Natural killer cell treated with Interleukin-12 subunit alpha and Interleukin-12 subunit beta and Interleukin-15 and Interleukin-18, amount 100 ng/mL, for 72 hours (primary cell): ENCODE measurements at regions not wholly inside any gene's neighbourhood (a gene's known extent, or its start where the extent isn't known, plus 50 kb on each side); places are given as distances from the start of the nearest gene placed in this dataset.
"Not testable (repeated sequence)": the region's sequence is repeated elsewhere in the genome, so short reads cannot be mapped to it uniquely, and the experiment has no call there.

Experiments used
- ATAC-seq, 2 donors: fragments of 150-1000 bp; cut with Tn5 transposase in 1 of 2; sonication (Bioruptor Pico), chemical (Tn5 transposase) in 1 of 2; 2 replicates each; pipeline ENCODE4 v1.10.0; 2021
- DNase-seq: peaks from one replicate; pipeline ENCODE4 v3.0.0; 2022; ENCODE audit warnings: low spot score
- H3K27ac Mint-ChIP-seq, 2 donors: 1 replicate in 1 of 2; 2 replicates in 1 of 2; pipeline ENCODE4 v1.8.0; 2022; ENCODE audit warnings: mixed read lengths in 2 of 2, mild to moderate bottlenecking in 1 of 2, moderate library complexity in 1 of 2
- H3K27me3 Mint-ChIP-seq, 2 donors: 1 replicate in 1 of 2; 2 replicates in 1 of 2; pipeline ENCODE4 v1.8.0; 2022; ENCODE audit warnings: mixed read lengths in 2 of 2
- H3K36me3 Mint-ChIP-seq: one replicate; pipeline ENCODE4 v1.8.0; 2022; ENCODE audit warnings: mixed read lengths
- H3K4me1 Mint-ChIP-seq, 2 donors: 1 replicate in 1 of 2; 2 replicates in 1 of 2; pipeline ENCODE4 v1.8.0; 2022; ENCODE audit warnings: low read depth in 2 of 2, mixed read lengths in 2 of 2, mild to moderate bottlenecking in 1 of 2
- H3K4me3 Mint-ChIP-seq: one replicate; pipeline ENCODE4 v1.8.0; 2022; ENCODE audit warnings: mixed read lengths
- H3K9me3 Mint-ChIP-seq: 2 replicates; pipeline ENCODE4 v1.8.0; 2022; ENCODE audit warnings: mixed read lengths

DNA sequence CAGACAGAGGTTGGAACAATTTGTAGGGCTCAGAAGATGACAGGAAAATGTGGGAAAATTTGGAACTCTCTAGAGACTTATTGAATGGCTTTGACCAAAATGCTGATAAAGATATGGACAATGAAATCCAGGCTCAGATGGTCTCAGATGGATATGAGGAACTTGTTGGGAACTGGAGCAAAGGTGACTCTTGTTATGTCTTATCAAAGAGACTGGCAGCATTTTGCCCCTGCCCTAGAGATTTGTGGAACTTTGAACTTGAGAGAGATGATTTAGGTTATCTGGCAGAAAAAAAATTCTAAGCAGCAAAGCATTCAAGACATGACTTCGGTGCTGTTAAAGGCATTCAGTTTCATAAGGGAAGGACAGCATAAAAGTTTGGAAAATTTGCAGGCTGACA is 347.9 kb upstream of the RPS23 start:
- not testable (repeated sequence) for H3K9me3 Mint-ChIP-seq

DNA sequence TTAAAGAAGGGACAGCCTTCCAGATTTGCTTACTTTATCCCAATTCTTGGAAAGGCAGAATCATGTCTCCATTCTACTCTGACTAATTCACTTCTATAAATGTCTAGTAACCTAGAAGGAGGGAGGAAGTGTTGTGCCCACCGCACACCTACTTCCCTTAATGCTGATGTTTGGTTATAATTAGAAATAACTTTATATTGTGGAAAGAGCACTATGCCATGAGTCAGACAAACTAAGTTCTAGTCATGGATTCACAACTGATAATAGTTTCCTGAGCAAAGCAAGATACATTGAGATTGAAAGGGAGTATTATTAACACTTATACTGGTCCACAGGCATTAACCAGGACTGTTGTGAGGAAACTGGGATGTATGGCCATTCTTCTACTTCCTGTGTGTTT is 345.9 kb upstream of the RPS23 start:
- Mint-ChIP-seq H3K4me3 (no peak overlapping the region), H3K27ac (no peak overlapping the region), H3K36me3 (no peaks in the 10 kb centered on the region), H3K9me3 (no peaks in the 10 kb centered on the region), H3K27me3 (peaks cover 0 to 4% of the 10 kb centered on the region in 2 donors), H3K4me1 (peaks cover 9 to 16% of the 10 kb centered on the region in 2 donors)
- no peak for ATAC-seq
- DNase-seq: no peak

More for the DNA sequence above, 347.9 kb upstream of the RPS23 start:
- DNase-seq, ATAC-seq, H3K27ac Mint-ChIP-seq, H3K27me3 Mint-ChIP-seq, H3K36me3 Mint-ChIP-seq, H3K4me3 Mint-ChIP-seq: not testable (repeated sequence)
- H3K4me1 Mint-ChIP-seq: peaks cover 6 to 11% of the 10 kb centered on the region in 2 donors

DNA sequence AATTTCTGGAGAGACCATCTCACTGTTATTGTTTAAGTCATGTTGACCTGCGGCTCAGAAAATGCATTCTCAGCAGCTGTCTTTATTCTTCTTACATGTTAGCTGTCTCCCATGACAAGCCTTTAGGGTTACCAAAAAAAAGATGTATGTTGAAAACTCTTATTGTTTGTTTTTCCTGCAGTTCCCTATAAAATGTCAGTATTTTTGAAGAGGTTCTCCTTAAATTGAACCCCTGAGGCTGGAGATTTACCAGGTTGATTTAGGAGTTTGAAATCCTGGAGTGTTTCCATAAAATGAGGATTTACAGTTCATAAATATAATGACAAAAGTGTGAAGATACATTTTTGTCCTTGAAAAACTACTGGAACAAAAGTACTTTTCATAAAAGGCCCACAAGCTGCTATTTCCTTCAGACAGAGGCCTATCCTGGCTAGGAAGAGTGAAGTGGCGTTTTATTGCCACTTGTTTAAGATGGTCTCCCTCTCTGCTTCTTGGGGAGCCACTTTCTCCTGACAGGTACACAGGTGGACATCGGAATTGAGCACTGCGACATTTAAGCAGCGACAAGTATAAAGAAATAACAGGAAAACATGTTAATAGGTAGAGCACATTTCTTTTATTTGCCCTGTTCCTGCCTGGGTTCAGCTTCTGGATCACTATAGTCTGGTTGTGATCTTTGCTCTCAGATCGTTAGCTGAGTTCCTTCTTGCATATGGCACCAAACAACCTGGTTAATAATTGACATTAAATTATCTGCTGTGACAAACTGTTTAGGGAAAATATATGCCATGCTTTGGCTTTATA is 344.8 kb upstream of the RPS23 start:
- DNase-seq (no peak), ATAC-seq (no peak)
- Mint-ChIP-seq H3K27me3 (peaks cover 0 to 9% of the 10 kb centered on the region in 2 donors), H3K4me1 (peaks cover 9 to 16% of the 10 kb centered on the region in 2 donors), H3K36me3 (no peaks in the 10 kb centered on the region), H3K4me3 (no peak overlapping the region), H3K9me3 (peaks cover 4% of the 10 kb centered on the region), H3K27ac (no peak overlapping the region)

DNA sequence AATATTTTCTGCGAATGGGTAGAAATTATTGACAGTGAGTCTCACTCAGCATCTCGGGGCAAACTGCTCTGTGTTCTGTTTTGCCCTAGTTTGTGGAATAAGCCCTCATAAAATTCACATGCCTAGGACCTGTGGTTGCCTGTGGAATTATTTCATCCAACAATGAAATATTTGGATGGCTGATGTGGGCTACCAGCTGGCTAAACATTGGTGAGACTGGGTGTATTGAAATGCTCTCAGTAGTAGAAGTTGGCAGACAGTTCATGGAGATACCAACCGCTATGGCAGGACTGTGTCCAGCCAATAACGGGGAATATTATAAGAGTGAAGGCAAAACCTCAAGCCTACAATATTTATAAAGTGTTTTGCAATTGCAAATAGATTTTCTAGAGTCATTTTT is 344.1 kb upstream of the RPS23 start:
- Mint-ChIP-seq H3K27ac (no peak overlapping the region), H3K4me1 (peaks cover 9 to 12% of the 10 kb centered on the region in 2 donors), H3K4me3 (no peak overlapping the region), H3K9me3 (peaks cover 7% of the 10 kb centered on the region), H3K36me3 (no peaks in the 10 kb centered on the region), H3K27me3 (peaks cover 0 to 9% of the 10 kb centered on the region in 2 donors)
- no peak for DNase-seq
- ATAC-seq: no peak

DNA sequence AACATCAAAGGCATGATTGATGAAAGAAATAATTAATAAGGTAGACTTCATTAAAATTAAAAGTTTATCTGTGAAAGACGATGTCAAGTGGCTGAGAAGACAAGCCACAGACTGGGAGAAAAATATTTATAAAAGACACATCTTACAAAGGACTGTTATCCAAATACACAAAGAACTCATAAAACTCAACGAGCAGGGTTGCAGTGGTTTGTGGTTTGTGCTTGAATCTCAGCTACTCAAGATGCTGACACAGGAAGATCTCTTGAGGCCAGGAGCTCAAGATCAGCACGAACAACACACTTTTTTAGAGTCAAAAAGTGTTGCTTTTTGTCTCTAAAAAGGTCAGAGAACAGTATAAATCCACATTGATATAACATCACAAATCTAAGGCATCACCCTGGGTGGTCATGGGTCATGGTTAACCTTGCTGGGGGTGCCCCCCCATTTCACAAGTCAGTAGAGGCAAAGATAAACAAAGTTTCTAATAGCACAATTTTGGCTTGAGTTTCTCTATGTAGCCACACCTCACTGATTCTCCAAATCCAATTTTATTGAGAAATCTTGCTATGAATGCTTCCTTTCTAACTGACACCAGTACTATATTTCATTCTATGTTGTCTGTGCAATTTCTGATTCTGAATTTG is 342.9 kb upstream of the RPS23 start:
- Mint-ChIP-seq H3K4me3 (no peak overlapping the region), H3K4me1 (peaks cover 9 to 10% of the 10 kb centered on the region in 2 donors), H3K27me3 (peaks cover 0 to 9% of the 10 kb centered on the region in 2 donors), H3K27ac (no peak overlapping the region), H3K36me3 (no peaks in the 10 kb centered on the region), H3K9me3 (peaks cover 8% of the 10 kb centered on the region)
- ATAC-seq: no peak
- no peak for DNase-seq

DNA sequence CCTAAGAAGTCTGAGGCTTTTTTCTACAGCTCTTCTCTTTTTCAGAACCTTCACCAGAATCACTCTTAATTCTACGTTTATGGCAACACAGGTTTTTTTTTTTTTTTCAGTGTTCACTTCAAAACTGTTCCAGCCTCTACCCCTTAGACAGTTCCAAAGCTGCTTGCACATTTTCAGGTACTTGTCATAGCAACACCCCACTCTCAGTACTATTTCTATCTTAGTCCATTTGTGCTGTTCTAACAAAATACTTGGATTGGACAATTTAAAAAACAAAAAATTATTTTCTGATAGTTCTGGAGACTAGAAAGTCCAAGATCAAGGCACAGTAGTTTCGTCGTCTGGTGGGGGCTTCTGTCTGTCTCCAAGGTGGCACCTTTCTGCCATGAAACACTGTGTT is 340.9 kb upstream of the RPS23 start:
- DNase-seq (no peak), ATAC-seq (no peak)
- Mint-ChIP-seq H3K27me3 (peaks cover 0 to 9% of the 10 kb centered on the region in 2 donors), H3K27ac (no peak overlapping the region), H3K4me3 (no peak overlapping the region), H3K4me1 (peaks cover 9 to 10% of the 10 kb centered on the region in 2 donors), H3K9me3 (peaks cover 13% of the 10 kb centered on the region), H3K36me3 (no peaks in the 10 kb centered on the region)

DNA sequence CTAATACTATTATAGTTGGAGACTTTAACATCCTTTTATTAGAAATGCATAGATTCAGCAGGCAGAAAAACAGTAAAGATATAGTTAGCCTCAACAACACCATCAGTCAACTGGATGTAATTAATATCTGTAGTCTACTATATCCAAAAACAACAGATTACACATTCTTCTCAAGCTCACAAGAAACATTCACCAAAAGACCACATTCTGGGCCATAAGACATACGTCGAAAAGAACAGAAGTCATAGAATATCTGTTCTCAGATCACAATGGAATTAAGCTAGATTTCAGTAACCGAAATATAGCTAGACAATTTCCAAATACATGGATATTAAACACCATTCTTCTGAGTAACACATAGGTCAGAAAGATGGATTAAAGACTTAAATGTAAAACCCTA is 336.6 kb upstream of the RPS23 start:
- Mint-ChIP-seq H3K36me3 (no peaks in the 10 kb centered on the region), H3K27ac (no peak overlapping the region), H3K4me3 (no peak overlapping the region), H3K9me3 (peaks cover 16% of the 10 kb centered on the region), H3K4me1 (peaks cover 0 to 3% of the 10 kb centered on the region in 2 donors), H3K27me3 (peaks cover 0 to 5% of the 10 kb centered on the region in 2 donors)
- ATAC-seq (no peak), DNase-seq (no peak)

DNA sequence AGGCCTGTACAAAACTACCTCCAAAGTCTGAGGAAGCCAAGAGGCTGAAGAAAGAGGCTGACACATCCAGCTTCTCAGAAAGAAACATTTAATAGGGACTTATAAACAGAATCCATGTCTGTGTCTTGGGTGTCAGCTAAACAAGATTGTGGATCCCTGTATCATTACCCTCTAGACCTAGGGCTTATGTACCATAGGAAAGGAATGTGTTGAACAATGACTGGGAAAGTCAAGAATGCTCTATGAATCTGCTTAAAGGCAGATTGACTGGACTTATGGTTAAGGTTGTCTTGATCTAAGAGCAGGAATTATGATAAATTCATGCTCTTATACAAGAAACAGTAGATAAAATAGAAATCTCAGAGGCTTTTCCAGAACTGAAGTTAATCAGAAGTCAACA is 335.7 kb upstream of the RPS23 start:
- Mint-ChIP-seq H3K36me3 (no peaks in the 10 kb centered on the region), H3K9me3 (peaks cover 15% of the 10 kb centered on the region), H3K4me1 (peaks cover 0 to 3% of the 10 kb centered on the region in 2 donors), H3K4me3 (no peak overlapping the region), H3K27me3 (peaks cover 0 to 5% of the 10 kb centered on the region in 2 donors), H3K27ac (no peak overlapping the region)
- DNase-seq (no peak), ATAC-seq (no peak)

DNA sequence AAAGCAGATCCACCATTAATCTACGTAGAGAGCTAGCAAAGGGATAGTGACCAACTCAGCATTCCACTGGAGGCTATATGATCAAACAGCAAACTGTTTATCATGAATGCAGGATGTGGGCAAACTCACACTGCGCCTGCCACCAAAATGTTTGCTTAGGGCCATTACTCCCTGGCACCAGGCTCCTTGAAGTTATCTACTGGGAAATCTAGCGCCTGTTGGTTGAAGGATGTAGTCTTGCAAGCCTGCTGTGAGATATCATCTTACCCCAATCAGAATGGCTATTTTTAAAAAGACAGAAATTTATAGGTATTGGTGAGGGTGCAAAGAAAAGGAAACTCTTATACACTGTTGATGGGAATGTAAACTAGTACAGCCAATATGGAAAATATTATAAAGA is 332.5 kb upstream of the RPS23 start:
- ATAC-seq: no peak
- no peak for DNase-seq
- H3K27me3 Mint-ChIP-seq: peaks cover 4 to 14% of the 10 kb centered on the region in 2 donors
- H3K36me3 Mint-ChIP-seq: peaks cover 4% of the 10 kb centered on the region
- peaks cover 0 to 6% of the 10 kb centered on the region in 2 donors for H3K4me1 Mint-ChIP-seq
- H3K27ac Mint-ChIP-seq: no peak overlapping the region
- no peak overlapping the region for H3K4me3 Mint-ChIP-seq
- peaks cover 11% of the 10 kb centered on the region for H3K9me3 Mint-ChIP-seq

DNA sequence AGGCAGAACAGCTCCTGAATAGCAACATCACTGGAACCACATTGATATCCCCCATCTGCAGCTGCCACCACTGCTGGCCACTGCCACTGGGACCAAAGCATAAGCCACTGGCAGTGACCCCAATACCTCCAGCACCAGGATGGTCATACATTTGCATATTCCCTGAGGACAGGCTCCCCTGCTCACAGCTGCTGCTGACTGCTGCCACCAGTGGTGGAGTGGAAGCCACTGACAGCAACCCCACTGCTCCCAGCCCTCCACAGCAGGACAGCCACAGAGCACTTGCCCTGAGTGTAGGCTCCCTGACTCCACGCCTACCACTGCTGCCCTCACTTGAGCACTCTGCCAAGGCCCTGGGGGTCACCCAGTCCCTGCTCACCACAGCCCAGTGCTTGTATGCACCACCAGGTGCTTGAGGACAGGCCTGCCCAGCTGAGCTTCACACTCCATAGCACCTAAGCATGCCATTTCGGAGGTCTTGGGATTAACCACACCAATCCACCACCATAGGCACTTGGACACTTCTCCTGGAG is 327.4 kb upstream of the RPS23 start:
- Mint-ChIP-seq H3K27me3 (peaks cover 6 to 14% of the 10 kb centered on the region in 2 donors), H3K9me3 (peaks cover 6% of the 10 kb centered on the region), H3K4me1 (peaks cover 0 to 6% of the 10 kb centered on the region in 2 donors)

DNA sequence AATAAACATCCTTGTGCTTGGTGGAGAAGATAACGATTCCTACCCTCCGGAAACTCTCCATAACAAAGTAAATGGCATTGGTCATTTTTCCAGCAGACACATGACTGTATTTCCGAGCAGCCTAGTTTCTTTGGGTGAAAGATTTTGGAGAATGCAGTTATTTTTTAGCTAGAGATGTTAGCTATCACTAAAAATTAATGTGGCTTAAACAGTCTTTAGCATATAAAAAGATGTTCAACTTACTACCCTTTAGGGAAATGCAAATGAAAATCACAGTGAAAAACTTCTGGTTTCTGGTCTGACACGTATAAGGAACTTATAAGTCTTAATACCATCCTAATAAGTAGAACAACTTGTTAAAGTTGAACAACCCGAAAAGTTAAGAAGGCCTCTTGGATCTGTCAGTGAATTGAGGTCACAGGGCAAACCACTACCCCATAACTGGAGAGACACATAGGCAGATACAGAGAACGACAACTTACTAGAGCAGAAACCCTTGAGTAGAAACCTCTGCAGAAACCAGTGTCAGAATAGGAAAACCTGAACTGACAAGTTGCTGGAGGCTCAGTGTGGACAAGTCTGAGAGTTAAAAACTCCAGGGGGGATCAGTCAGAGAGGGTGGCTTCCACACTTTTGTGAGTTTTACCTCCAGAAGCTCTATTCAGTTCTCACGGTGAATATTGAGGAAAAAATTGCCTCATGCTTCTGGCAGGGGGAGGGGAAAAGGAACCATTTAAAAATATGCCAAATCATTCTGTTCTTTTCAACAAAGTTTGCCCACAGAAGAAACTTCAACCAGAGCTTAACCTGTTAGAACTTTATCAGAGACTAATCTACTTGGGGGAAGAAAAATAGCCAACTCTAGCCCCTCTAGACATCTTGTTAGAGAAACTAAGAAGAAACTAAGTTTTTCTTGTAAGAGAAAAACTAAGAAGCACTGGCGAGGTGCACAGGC is 325.2 kb upstream of the RPS23 start:
- Mint-ChIP-seq H3K27me3 (peaks cover 4 to 11% of the 10 kb centered on the region in 2 donors), H3K36me3 (peaks cover 4% of the 10 kb centered on the region), H3K9me3 (peaks cover 4% of the 10 kb centered on the region), H3K4me3 (no peak overlapping the region), H3K27ac (peak overlapping the region in 1 of 2 donors; percentile 21), H3K4me1 (peaks cover 0 to 3% of the 10 kb centered on the region in 2 donors)
- ATAC-seq: no peak
- DNase-seq: no peak

More for the DNA sequence above, 327.4 kb upstream of the RPS23 start:
- Mint-ChIP-seq H3K36me3 (peaks cover 4% of the 10 kb centered on the region), H3K27ac (no peak overlapping the region), H3K4me3 (no peak overlapping the region)
- ATAC-seq (peak in 1 of 2 donors; percentile 33), DNase-seq (no peak)

DNA sequence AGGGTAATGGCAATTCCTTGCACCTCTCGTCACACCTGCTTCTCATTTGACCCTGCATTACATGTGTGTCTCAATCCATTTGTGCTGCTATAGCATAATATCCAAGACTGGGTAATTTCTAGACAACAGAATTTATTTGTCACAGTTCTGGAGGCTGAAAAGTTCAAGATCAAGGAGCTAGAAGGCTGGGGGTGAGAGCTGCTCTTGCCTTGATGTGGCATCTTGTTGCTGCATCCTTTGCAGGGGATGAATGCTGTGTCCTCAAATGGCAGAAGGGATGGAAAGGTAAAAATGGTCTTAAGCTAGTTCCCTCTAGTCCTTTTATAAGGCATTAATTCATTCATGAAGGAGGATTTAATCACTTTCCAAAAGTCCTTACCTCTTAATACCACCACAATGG is 323.7 kb upstream of the RPS23 start:
- H3K27me3 Mint-ChIP-seq: peaks cover 0 to 2% of the 10 kb centered on the region in 2 donors
- no peaks in the 10 kb centered on the region for H3K4me1 Mint-ChIP-seq
- H3K36me3 Mint-ChIP-seq: no peaks in the 10 kb centered on the region
- DNase-seq (no peak), ATAC-seq (no peak)
- no peaks in the 10 kb centered on the region for H3K9me3 Mint-ChIP-seq
- no peak overlapping the region for H3K4me3 Mint-ChIP-seq
- no peak overlapping the region for H3K27ac Mint-ChIP-seq

DNA sequence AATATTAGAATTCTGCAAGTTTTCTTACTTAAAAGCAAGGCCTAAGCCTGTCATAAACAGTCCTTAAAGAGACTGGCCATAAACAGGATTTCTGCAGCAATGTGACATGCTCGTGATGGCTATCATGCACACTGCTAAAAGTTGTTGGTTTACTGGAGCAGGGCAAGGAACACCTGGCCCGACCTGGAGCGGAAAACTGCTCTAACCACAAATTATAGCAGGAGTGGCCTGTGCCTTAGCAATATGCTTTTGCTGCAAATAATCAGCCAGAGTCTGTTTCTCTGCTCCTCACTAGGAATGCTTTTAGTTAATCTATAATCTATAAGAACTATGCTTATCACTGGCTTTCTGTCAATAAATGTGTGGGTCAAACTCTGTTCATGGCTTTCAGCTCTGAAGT is 322.9 kb upstream of the RPS23 start:
- Mint-ChIP-seq H3K4me3 (no peak overlapping the region), H3K36me3 (no peaks in the 10 kb centered on the region), H3K27ac (no peak overlapping the region), H3K27me3 (peaks cover 0 to 2% of the 10 kb centered on the region in 2 donors), H3K4me1 (no peaks in the 10 kb centered on the region), H3K9me3 (no peaks in the 10 kb centered on the region)
- ATAC-seq (no peak), DNase-seq (no peak)
